GM12878 (cell line): ENCODE measurements at regions not wholly inside any gene's neighbourhood (a gene's known extent, or its start where the extent isn't known, plus 50 kb on each side); places are given as distances from the start of the nearest gene placed in this dataset.

ENCODE experiments used
- ATAC-seq: fragments of 200-7000 bp; cut with Tn5 transposase; 3 replicates; pipeline ENCODE4 v1.9.1; 2020; ENCODE audit warnings: mild to moderate bottlenecking, moderate library complexity
- BruUV-seq: library from RNA; stranded (reverse); fragments of 400-500 nt; replicated peaks from 2 replicates; lab custom pipeline; 2021; lab: Mats Ljungman, UMichigan
- CTCF ChIA-PET: fragments of 300-600 bp; sonication (Branson Sonifier 250); formaldehyde crosslinking; extraction: SDS; loops from one replicate; lab custom pipeline; 2021; ENCODE audit warnings: inconsistent platforms; lab: Yijun Ruan, JAX
- POLR2A ChIA-PET: fragments of 350-600 bp; formaldehyde crosslinking; extraction: SDS; loops from one replicate; lab custom pipeline; 2021; ENCODE audit warnings: inconsistent platforms; lab: Charles Lee
- RAD21 ChIA-PET: fragments of 300-600 bp; sonication (Branson Sonifier 250); formaldehyde crosslinking; loops from one replicate; lab custom pipeline; 2023; ENCODE audit warnings: antibody characterized with exemption; ENCODE audit not compliant: unreplicated experiment; lab: Charles Lee
- SMC1A ChIA-PET: fragments of 300-600 bp; sonication (Branson Sonifier 250); formaldehyde crosslinking; loops from one replicate; lab custom pipeline; 2023; ENCODE audit not compliant: unreplicated experiment, uncharacterized antibody; lab: Charles Lee
- DNase-seq: peaks from one replicate; pipeline ENCODE4 v3.0.0-alpha.2; 2011; ENCODE audit warnings: low read depth, low spot score
- FAIRE-seq: peaks from 3 replicates; lab custom pipeline; 2011; peaks lifted over from hg19 to GRCh38; lab: Jason Lieb, UNC
- H2AFZ ChIP-seq: 2 replicates; pipeline ENCODE4 v1.6.0; 2011; ENCODE audit warnings: low read depth, low read length, control low read depth; ENCODE audit not compliant: control insufficient read depth
- H3K27ac ChIP-seq: 2 replicates; pipeline ENCODE4 v1.5.1; 2011; ENCODE audit warnings: control low read depth; ENCODE audit not compliant: control insufficient read depth, insufficient read depth
- H3K27me3 ChIP-seq, 2 experiments: replicated peaks in 1 of 2; 2 replicates each; pipeline versions ENCODE4 v1.6.0 to v1.6.1; 2011; ENCODE audit warnings: low read length in 1 of 2; ENCODE audit not compliant: control insufficient read depth in 2 of 2, insufficient read depth in 2 of 2
- H3K36me3 ChIP-seq, 2 experiments: 2 replicates each; pipeline ENCODE4 v1.5.1; 2011; ENCODE audit warnings: low read length in 1 of 2; ENCODE audit not compliant: control insufficient read depth in 2 of 2, insufficient read depth in 2 of 2
- H3K4me1 ChIP-seq: 2 replicates; pipeline ENCODE4 v1.6.1; 2011; ENCODE audit warnings: mild to moderate bottlenecking, low read length, moderate library complexity, mixed read lengths; ENCODE audit not compliant: control insufficient read depth, insufficient read depth
- H3K4me2 ChIP-seq: 2 replicates; pipeline ENCODE4 v1.6.0; 2011; ENCODE audit warnings: control low read depth; ENCODE audit not compliant: control insufficient read depth, insufficient read depth
- H3K4me3 ChIP-seq: fragments of 200-600 bp; sonication (generic); 2 replicates; pipeline ENCODE4 v1.5.1; 2016
- H3K79me2 ChIP-seq: 2 replicates; pipeline ENCODE4 v1.6.0; 2011; ENCODE audit warnings: low read length; ENCODE audit not compliant: control insufficient read depth, insufficient read depth
- H3K9ac ChIP-seq: 2 replicates; pipeline ENCODE4 v1.8.0; 2011; ENCODE audit warnings: low read length, control low read depth, mixed read lengths; ENCODE audit not compliant: control insufficient read depth, insufficient read depth
- H3K9me3 ChIP-seq: replicated peaks from 3 replicates; pipeline ENCODE4 v1.5.1; 2011; ENCODE audit warnings: mild to moderate bottlenecking, low read length; ENCODE audit not compliant: control insufficient read depth, insufficient read depth
- H4K20me1 ChIP-seq: 2 replicates; pipeline ENCODE4 v1.6.0; 2011; ENCODE audit not compliant: control insufficient read depth, insufficient read depth
- ZBTB33 ChIP-seq: fragments of 450-650 bp; IDR thresholded peaks from 2 replicates; pipeline ENCODE4 v1.6.1; 2017; ENCODE audit warnings: mild to moderate bottlenecking
- ZNF207 ChIP-seq: fragments of 450-650 bp; IDR thresholded peaks from 2 replicates; pipeline ENCODE4 v1.6.1; 2014; ENCODE audit warnings: antibody characterized with exemption, mild to moderate bottlenecking, borderline replicate concordance
- ZNF384 ChIP-seq: IDR thresholded peaks from 2 replicates; pipeline ENCODE4 v1.6.1; 2012; ENCODE audit warnings: low read depth, mild to moderate bottlenecking, low read length, improper control_type of control experiment, borderline replicate concordance
- WGBS: methylation state at CpG from one replicate; pipeline ENCODE4 v1.1.6; 2016; ENCODE audit warnings: low lambda C conversion rate; ENCODE audit not compliant: insufficient replicate concordance, insufficient coverage; ENCODE audit errors: missing lambda C conversion rate; 5-methylcytosine and 5-hydroxymethylcytosine counted together
- in situ Hi-C: fragments of 300-500 bp; cut with MboI; formaldehyde crosslinking; loops from 9 replicates; pipeline ENCODE4 v1.14.3; 2018; ENCODE audit warnings: mixed read lengths
- intact Hi-C: fragments of 100-400 bp; cut with micrococcal nuclease; formaldehyde crosslinking; loops from one replicate; pipeline ENCODE4 v1.14.2; 2022; ENCODE audit not compliant: unreplicated experiment
- TF ChIP-seq, protein P1 (sequence below): IDR thresholded peaks from 2 replicates; pipeline ENCODE4 v1.6.1; 2011; ENCODE audit warnings: low read depth, low read length, improper control_type of control experiment, borderline replicate concordance
- TF ChIP-seq, protein P2 (sequence below): IDR thresholded peaks from 2 replicates; pipeline ENCODE4 v1.6.1; 2011; ENCODE audit warnings: borderline replicate concordance, low read depth, mild to moderate bottlenecking, moderate library complexity, low read length; ENCODE audit not compliant: insufficient read depth, poor library complexity, severe bottlenecking

DNA sequence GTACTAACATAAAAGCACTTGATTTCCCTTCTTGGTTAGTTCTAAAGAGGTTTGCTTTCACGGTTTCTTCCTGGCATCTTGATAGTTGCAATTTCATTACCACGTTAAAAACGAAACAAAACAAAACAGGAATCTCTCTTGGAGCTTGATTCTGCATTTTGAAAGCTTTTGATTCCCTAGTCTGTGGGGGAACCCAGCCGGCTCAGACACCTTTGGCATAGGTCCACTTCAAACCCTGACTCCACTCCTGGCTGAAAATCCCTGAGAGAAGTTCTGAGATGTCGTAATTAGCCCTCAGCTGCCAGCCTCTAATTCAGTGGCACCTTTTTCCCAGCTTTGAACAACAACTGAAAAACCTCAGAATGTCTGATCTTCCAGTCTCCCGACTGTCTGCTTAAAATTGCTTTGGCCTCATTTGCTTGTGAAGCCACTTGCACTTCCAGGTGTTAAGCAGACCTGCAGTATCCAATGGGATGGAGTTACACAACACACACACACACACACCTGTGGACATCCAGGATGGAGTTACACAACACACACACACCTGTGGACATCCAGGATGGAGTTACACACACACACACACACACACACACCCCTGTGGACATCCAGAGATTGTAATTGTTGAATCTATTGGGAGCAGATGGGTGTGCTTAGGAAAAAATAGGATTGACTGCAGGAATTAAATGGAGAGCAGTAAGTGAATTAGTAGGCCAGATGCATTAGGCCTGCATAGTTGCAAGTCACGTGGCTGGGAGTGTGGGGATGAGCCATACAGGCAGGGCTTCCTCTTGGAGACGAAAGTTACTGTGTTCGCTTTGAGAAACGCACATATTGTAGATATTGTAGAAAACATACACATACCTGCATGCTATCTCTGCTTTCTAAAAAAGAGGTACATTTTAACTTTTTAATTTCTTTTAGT, 285.6 kb upstream of the FMN2 start:
- in situ Hi-C loops: no loop called here
- SMC1A ChIA-PET: interaction anchor here (0.6 kb wide), 1 partner anchor 199 kb away, joined by 3 read pairs; no protein-coding TSS in a partner anchor
- no peak overlapping the region for H3K9ac ChIP-seq
- no peaks in the 10 kb centered on the region for H3K79me2 ChIP-seq
- ATAC-seq (no peak), DNase-seq (no peak), FAIRE-seq (peak; percentile 35)
- no peak overlapping the region for H3K4me2 ChIP-seq
- no peaks in the 10 kb centered on the region for H3K27me3 ChIP-seq
- no peaks in the 10 kb centered on the region for H4K20me1 ChIP-seq
- H3K36me3 ChIP-seq: no peaks in the 10 kb centered on the region
- CTCF ChIA-PET: interaction anchor here (0.8 to 1.2 kb wide), 2 partner anchors 9 to 13 kb away, joined by 3 read pairs; no protein-coding TSS in a partner anchor
- 16% methylated on average over 10 of the region's 10 CpGs for WGBS
- POLR2A ChIA-PET: no interaction called here
- TF ChIP-seq, protein P1, sequence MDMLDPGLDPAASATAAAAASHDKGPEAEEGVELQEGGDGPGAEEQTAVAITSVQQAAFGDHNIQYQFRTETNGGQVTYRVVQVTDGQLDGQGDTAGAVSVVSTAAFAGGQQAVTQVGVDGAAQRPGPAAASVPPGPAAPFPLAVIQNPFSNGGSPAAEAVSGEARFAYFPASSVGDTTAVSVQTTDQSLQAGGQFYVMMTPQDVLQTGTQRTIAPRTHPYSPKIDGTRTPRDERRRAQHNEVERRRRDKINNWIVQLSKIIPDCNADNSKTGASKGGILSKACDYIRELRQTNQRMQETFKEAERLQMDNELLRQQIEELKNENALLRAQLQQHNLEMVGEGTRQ: no peak
- no peak for TF ChIP-seq ZNF207
- TF ChIP-seq ZNF384: no peak
- TF ChIP-seq ZBTB33: no peak
- TF ChIP-seq, protein P2, sequence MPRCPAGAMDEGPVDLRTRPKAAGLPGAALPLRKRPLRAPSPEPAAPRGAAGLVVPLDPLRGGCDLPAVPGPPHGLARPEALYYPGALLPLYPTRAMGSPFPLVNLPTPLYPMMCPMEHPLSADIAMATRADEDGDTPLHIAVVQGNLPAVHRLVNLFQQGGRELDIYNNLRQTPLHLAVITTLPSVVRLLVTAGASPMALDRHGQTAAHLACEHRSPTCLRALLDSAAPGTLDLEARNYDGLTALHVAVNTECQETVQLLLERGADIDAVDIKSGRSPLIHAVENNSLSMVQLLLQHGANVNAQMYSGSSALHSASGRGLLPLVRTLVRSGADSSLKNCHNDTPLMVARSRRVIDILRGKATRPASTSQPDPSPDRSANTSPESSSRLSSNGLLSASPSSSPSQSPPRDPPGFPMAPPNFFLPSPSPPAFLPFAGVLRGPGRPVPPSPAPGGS: no peak
- BruUV-seq: no TSS peak
- H3K9me3 ChIP-seq: no peaks in the 10 kb centered on the region
- no peak overlapping the region for H3K27ac ChIP-seq
- no peaks in the 10 kb centered on the region for H3K4me1 ChIP-seq
- H2AFZ ChIP-seq: no peak overlapping the region
- intact Hi-C loops: no loop called here
- H3K4me3 ChIP-seq: no peak overlapping the region
- RAD21 ChIA-PET: no interaction called here
